HepG2 (cell line): ENCODE measurements at regions not wholly inside any gene's neighbourhood (a gene's known extent, or its start where the extent isn't known, plus 50 kb on each side); places are given as distances from the start of the nearest gene placed in this dataset.

ENCODE experiments used
- ATAC-seq: fragments of 200-7000 bp; cut with Tn5 transposase; 3 replicates; pipeline ENCODE4 v1.9.1; 2020; ENCODE audit warnings: mild to moderate bottlenecking, moderate library complexity
- BruUV-seq: library from RNA; stranded (reverse); fragments of 400-500 nt; replicated peaks from 2 replicates; lab custom pipeline; 2021; lab: Mats Ljungman, UMichigan
- CTCF ChIA-PET: fragments of 300-600 bp; formaldehyde crosslinking; extraction: SDS; loops from one replicate; lab custom pipeline; 2021; ENCODE audit warnings: low total read pairs, inconsistent platforms, low intra/inter-chr PET ratio; lab: Yijun Ruan, JAX
- POLR2A ChIA-PET: fragments of 350-600 bp; sonication (Branson Sonifier 250); formaldehyde crosslinking; loops from one replicate; lab custom pipeline; 2020; ENCODE audit warnings: antibody characterized with exemption, inconsistent platforms; lab: Yijun Ruan, JAX
- DNase-seq: peaks from one replicate; pipeline ENCODE4 v3.0.0-alpha.2; 2015; ENCODE audit warnings: low spot score
- FAIRE-seq: peaks from 3 replicates; lab custom pipeline; 2011; peaks lifted over from hg19 to GRCh38; lab: Jason Lieb, UNC
- H2AFZ ChIP-seq: one replicate; pipeline ENCODE4 v1.6.1; 2011; ENCODE audit warnings: low read length, inconsistent platforms
- H3K27ac ChIP-seq: fragments of 300-600 bp; 3 replicates; pipeline ENCODE4 v1.8.0; 2011; ENCODE audit warnings: mixed run types, mild to moderate bottlenecking, mixed read lengths, low read length, inconsistent platforms; ENCODE audit not compliant: insufficient read depth; ENCODE audit errors: extremely low read length
- H3K27me3 ChIP-seq, 2 experiments: fragments of 200-600 bp in 1 of 2; 2 replicates in 1 of 2; 3 replicates in 1 of 2; pipeline versions ENCODE4 v1.6.0 to v1.8.0; 2011; ENCODE audit warnings: low read length in 2 of 2, mild to moderate bottlenecking in 2 of 2, moderate library complexity in 2 of 2, inconsistent platforms in 1 of 2; ENCODE audit not compliant: insufficient read depth in 2 of 2, control insufficient read depth in 1 of 2
- H3K36me3 ChIP-seq, 2 experiments: fragments of 200-600 bp in 1 of 2; replicated peaks in 1 of 2; 2 replicates in 1 of 2; 3 replicates in 1 of 2; pipeline versions ENCODE4 v1.5.1 to v1.8.0; 2011; ENCODE audit warnings: low read length in 2 of 2, inconsistent platforms in 1 of 2; ENCODE audit not compliant: insufficient read depth in 2 of 2, control insufficient read depth in 1 of 2
- H3K4me1 ChIP-seq: 2 replicates; pipeline ENCODE4 v1.5.1; 2012; ENCODE audit warnings: low read length, inconsistent platforms; ENCODE audit not compliant: insufficient read depth
- H3K4me2 ChIP-seq: 2 replicates; pipeline ENCODE4 v1.6.0; 2011; ENCODE audit warnings: low read depth, low read length, inconsistent platforms
- H3K4me3 ChIP-seq, 3 experiments: fragments of 200-600 bp in 1 of 3; sonication (generic), shearing (Covaris generic) in 1 of 3; replicated peaks in 1 of 3; 2 replicates each; pipeline ENCODE4 v1.5.1; 2011 to 2016; ENCODE audit warnings: low read length in 3 of 3, inconsistent platforms in 2 of 3, low read depth in 2 of 3, mild to moderate bottlenecking in 2 of 3, control low read depth in 1 of 3, mixed read lengths in 1 of 3; ENCODE audit not compliant: insufficient read depth in 1 of 3
- H3K79me2 ChIP-seq: one replicate; pipeline ENCODE4 v1.6.1; 2011; ENCODE audit warnings: low read length, inconsistent platforms; ENCODE audit not compliant: insufficient read depth
- H3K9ac ChIP-seq: 2 replicates; pipeline ENCODE4 v1.6.0; 2011; ENCODE audit warnings: mild to moderate bottlenecking, low read depth, low read length, inconsistent platforms; ENCODE audit not compliant: insufficient read depth
- H3K9me3 ChIP-seq: 2 replicates; pipeline ENCODE4 v1.5.1; 2012; ENCODE audit warnings: mild to moderate bottlenecking, low read length
- H4K20me1 ChIP-seq: 2 replicates; pipeline ENCODE4 v1.6.0; 2011; ENCODE audit warnings: inconsistent platforms, mild to moderate bottlenecking, low read length, moderate library complexity; ENCODE audit not compliant: insufficient read depth
- DBP ChIP-seq: sonication (generic); formaldehyde crosslinking; IDR thresholded peaks from 2 replicates; pipeline ENCODE4 v1.4.0; 2020; ENCODE audit warnings: missing genetic modification reagents; ENCODE audit errors: not compliant biosample characterization
- E2F2 ChIP-seq: sonication (generic); formaldehyde crosslinking; IDR thresholded peaks from 2 replicates; pipeline ENCODE4 v1.4.0; 2020; ENCODE audit warnings: missing genetic modification reagents, borderline replicate concordance
- FOXJ3 ChIP-seq: sonication (generic); formaldehyde crosslinking; IDR thresholded peaks from 2 replicates; pipeline ENCODE4 v1.4.0; 2020; ENCODE audit warnings: missing genetic modification reagents, mild to moderate bottlenecking, borderline replicate concordance
- GPN1 ChIP-seq: sonication (generic); formaldehyde crosslinking; IDR thresholded peaks from 2 replicates; pipeline ENCODE4 v1.5.1; 2020; ENCODE audit warnings: missing genetic modification reagents, borderline replicate concordance
- HNF1B ChIP-seq: sonication (generic); formaldehyde crosslinking; IDR thresholded peaks from 2 replicates; pipeline ENCODE4 v1.5.1; 2020; ENCODE audit warnings: mild to moderate bottlenecking, moderate library complexity, missing genetic modification reagents
- NFE2L1 ChIP-seq: sonication (generic); formaldehyde crosslinking; IDR thresholded peaks from 2 replicates; pipeline ENCODE4 v1.4.0; 2020; ENCODE audit warnings: missing genetic modification reagents, mild to moderate bottlenecking, borderline replicate concordance
- PCBP2 ChIP-seq: fragments of 200-400 bp; formaldehyde crosslinking; optimal IDR thresholded peaks from 2 replicates; pipeline ENCODE3; 2018; ENCODE audit warnings: low read length, low read depth; ENCODE audit not compliant: poor library complexity, severe bottlenecking
- RBM39 ChIP-seq: fragments of 200-400 bp; formaldehyde crosslinking; IDR thresholded peaks from one replicate; pipeline ENCODE4 v1.6.1; 2018; ENCODE audit warnings: antibody characterized with exemption, mild to moderate bottlenecking, low read depth, low read length; ENCODE audit not compliant: poor library complexity, severe bottlenecking
- SALL1 ChIP-seq: sonication (generic); formaldehyde crosslinking; IDR thresholded peaks from 2 replicates; pipeline ENCODE4 v1.8.0; 2022; ENCODE audit warnings: mild to moderate bottlenecking, missing genetic modification reagents
- STAG1 ChIP-seq: sonication (generic); formaldehyde crosslinking; IDR thresholded peaks from 2 replicates; pipeline ENCODE4 v1.4.0; 2020; ENCODE audit warnings: missing genetic modification reagents
- TRIM24 ChIP-seq: sonication (generic); formaldehyde crosslinking; IDR thresholded peaks from 2 replicates; pipeline ENCODE4 v1.8.0; 2022; ENCODE audit warnings: mild to moderate bottlenecking, missing genetic modification reagents
- ZBTB8A ChIP-seq: sonication (generic); formaldehyde crosslinking; IDR thresholded peaks from 2 replicates; pipeline ENCODE4 v1.4.0; 2020; ENCODE audit warnings: mild to moderate bottlenecking, low read depth, missing genetic modification reagents, borderline replicate concordance
- ZFYVE20 ChIP-seq: sonication (generic); formaldehyde crosslinking; IDR thresholded peaks from 2 replicates; pipeline ENCODE4 v1.8.0; 2023; ENCODE audit warnings: low read depth, mild to moderate bottlenecking, moderate library complexity, missing genetic modification reagents, borderline replicate concordance
- ZNF652 ChIP-seq: IDR thresholded peaks from 2 replicates; pipeline ENCODE4 v1.6.1; 2016; ENCODE audit warnings: low read depth, borderline replicate concordance
- ZNF773 ChIP-seq: sonication (generic); formaldehyde crosslinking; IDR thresholded peaks from 2 replicates; pipeline ENCODE4 v1.4.0; 2020; ENCODE audit warnings: missing genetic modification reagents, borderline replicate concordance
- WGBS: methylation state at CpG from one replicate; pipeline ENCODE4 v1.1.6; 2017; ENCODE audit warnings: low lambda C conversion rate; 5-methylcytosine and 5-hydroxymethylcytosine counted together
- in situ Hi-C: cut with HindIII; loops from 2 replicates; pipeline ENCODE4 v1.10.0; 2017; ENCODE audit warnings: low pct_unique_long_range_greater_than_20kb; ENCODE audit not compliant: extremely low pct_ligation_motif_present
- intact Hi-C: fragments of 100-400 bp; cut with micrococcal nuclease; formaldehyde crosslinking; loops from one replicate; pipeline ENCODE4 v1.10.0; 2022; ENCODE audit not compliant: unreplicated experiment

GRCh38 chr21:19145682-19146293 lies 742.2 kb upstream of the TMPRSS15 start:
- TF ChIP-seq ZFYVE20 (CRISPR knock-in tag) (no peak), ZBTB8A (CRISPR knock-in tag) (no peak), ZNF773 (CRISPR knock-in tag) (no peak), HNF1B (CRISPR knock-in tag) (no peak), STAG1 (no peak), ZNF652 (CRISPR knock-in tag) (no peak), GPN1 (no peak), SALL1 (no peak), NFE2L1 (CRISPR knock-in tag) (no peak), DBP (CRISPR knock-in tag) (no peak), E2F2 (CRISPR knock-in tag) (no peak), PCBP2 (no peak), RBM39 (no peak), TRIM24 (no peak), FOXJ3 (CRISPR knock-in tag) (no peak)
- no peak for DNase-seq
- H3K27me3 ChIP-seq: no peaks in the 10 kb centered on the region
- no peaks in the 10 kb centered on the region for H4K20me1 ChIP-seq
- FAIRE-seq: no peak
- in situ Hi-C loops (no loop called here), intact Hi-C loops (no loop called here)
- no TSS peak for BruUV-seq
- no peak overlapping the region for H3K27ac ChIP-seq
- H3K9ac ChIP-seq: no peak overlapping the region
- H3K4me3 ChIP-seq: no peak overlapping the region
- no peaks in the 10 kb centered on the region for H3K36me3 ChIP-seq
- H3K79me2 ChIP-seq: no peaks in the 10 kb centered on the region
- no peak overlapping the region for H3K4me2 ChIP-seq
- POLR2A ChIA-PET: no interaction called here
- CTCF ChIA-PET: no interaction called here
- no peak for ATAC-seq
- 1% methylated on average over 4 of the region's 4 CpGs for WGBS
- no peak overlapping the region for H2AFZ ChIP-seq
- no peaks in the 10 kb centered on the region for H3K4me1 ChIP-seq
- peaks cover 78% of the 10 kb centered on the region for H3K9me3 ChIP-seq
